ENCODE measurements at regions not wholly inside any gene's neighbourhood (a gene's known extent, or its start where the extent isn't known, plus 50 kb on each side); places are given as distances from the start of the nearest gene placed in this dataset.

DNA sequence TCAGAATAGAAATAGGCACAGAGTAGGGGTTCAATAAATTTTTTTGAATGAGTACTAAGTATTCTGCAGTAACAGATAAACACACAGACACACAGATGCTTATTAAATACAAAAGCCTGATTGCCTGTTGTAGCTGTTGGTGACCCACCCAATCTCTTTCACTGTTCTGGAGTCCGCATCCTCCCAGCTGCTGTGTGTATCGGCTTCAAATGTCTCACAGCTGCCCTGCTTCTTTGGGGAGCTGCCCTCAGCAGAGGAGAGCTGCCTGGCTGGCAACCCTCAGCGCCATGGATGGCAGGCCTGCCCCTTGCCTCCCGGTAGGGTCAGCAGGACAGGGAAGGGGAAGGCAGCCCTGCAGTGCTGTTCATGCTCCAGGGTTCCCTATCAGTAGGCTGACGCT is 50.5 kb upstream of the PRNP start:
- Histone ChIP-seq H3K27ac (no peak overlapping the region), H3K27me3 (ENCODE audit: insufficient read depth in 3 of 3, low read length in 2 of 3) (peaks cover 0 to 12% (median 0%) of the 10 kb centered on the region in 3 donors), H3K4me3 (no peak overlapping the region), H3K4me1 (no peaks in the 10 kb centered on the region), H3K9me3 (no peaks in the 10 kb centered on the region), H3K36me3 (ENCODE audit: insufficient read depth in 1 of 2, low read depth in 1 of 2) (no peaks in the 10 kb centered on the region)
- WGBS, 3 donors: 52 to 69% (median 60%) methylated on average over 5 of the region's 5 CpGs
- intact Hi-C loops (cut with DNase I): no loop called here
- no peak for ATAC-seq
- DNase-seq: no peak
- TF ChIP-seq CTCF (IDR thresholded peaks at IDR 0.05): no peak

DNA sequence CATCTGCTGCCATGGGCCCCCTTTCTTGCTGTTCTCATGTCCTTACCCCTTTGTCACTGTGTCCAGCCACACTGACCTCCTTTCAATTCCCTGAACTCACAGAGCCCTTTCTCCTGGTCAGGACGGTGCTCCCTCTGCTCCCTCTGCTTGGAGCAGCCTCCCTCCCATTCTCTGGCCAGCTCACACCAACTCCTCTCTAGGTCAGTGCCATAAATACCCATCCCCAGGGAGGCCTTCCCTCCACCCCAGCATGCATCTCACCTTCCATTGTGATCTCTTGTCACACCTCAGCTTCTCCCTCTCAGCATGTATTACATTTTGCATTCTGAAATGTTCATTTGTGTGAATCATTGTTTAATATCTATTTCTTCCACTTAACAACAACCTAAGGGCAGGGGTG is 50.9 kb upstream of the PRNP start:
- Histone ChIP-seq H3K27ac (no peak overlapping the region), H3K36me3 (ENCODE audit: insufficient read depth in 1 of 2, low read depth in 1 of 2) (no peaks in the 10 kb centered on the region), H3K4me3 (no peak overlapping the region), H3K4me1 (no peaks in the 10 kb centered on the region), H3K27me3 (ENCODE audit: insufficient read depth in 3 of 3, low read length in 2 of 3) (peaks cover 0 to 12% (median 0%) of the 10 kb centered on the region in 3 donors), H3K9me3 (no peaks in the 10 kb centered on the region)
- no peak for TF ChIP-seq CTCF (IDR thresholded peaks at IDR 0.05)
- intact Hi-C loops (cut with DNase I): no loop called here
- DNase-seq: no peak
- WGBS, 3 donors: 19 to 62% (median 36%) methylated on average over 1 of the region's 1 CpG
- ATAC-seq: no peak

DNA sequence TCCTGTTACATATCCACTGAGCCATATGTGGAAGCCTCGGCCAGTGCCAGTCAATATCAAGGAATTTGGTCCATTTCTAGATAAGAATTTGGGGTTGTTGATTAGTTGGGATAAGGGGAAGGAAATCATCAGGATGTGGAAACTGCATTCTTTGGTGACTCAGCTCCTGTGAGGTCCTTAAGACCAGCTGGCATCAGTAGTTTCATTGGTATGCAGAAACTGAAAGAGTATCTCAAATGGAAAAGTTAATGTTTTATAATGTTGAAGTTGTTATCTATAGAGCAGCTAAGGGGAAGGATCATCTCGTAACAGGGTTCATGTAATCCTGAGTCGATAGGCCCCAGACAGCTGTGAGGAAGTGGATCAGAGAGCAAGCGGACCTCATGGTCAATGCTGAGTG is 52.5 kb upstream of the PRNP start:
- Histone ChIP-seq H3K27me3 (ENCODE audit: insufficient read depth in 3 of 3, low read length in 2 of 3) (peaks cover 0 to 12% (median 0%) of the 10 kb centered on the region in 3 donors), H3K27ac (no peak overlapping the region), H3K4me3 (no peak overlapping the region), H3K4me1 (no peaks in the 10 kb centered on the region), H3K9me3 (no peaks in the 10 kb centered on the region), H3K36me3 (ENCODE audit: insufficient read depth in 1 of 2, low read depth in 1 of 2) (no peaks in the 10 kb centered on the region)
- intact Hi-C loops (cut with DNase I): no loop called here
- WGBS, 3 donors: 51 to 57% (median 55%) methylated on average over 4 of the region's 4 CpGs
- ATAC-seq: no peak
- DNase-seq: no peak
- no peak for TF ChIP-seq CTCF (IDR thresholded peaks at IDR 0.05)

DNA sequence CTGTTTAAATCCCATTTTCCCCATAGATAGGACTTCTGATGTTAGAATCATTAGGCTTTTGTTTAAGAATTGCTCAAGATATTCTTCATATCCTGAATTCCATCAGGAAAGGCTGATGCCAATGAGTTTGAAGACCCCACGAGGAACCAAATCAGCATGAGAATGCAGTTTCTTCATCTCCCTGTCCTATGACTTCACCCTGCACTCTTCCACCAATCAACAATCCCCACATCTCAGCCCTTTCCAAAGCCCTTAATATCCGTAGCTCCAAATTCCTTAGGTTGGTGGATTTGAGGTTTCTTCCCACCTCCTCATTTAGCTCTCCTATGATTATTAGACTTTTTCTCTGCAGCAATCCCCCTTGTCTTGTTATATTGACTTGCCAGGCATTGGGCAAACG is 52.9 kb upstream of the PRNP start:
- DNase-seq (no peak), ATAC-seq (no peak)
- 43 to 47% (median 45%) methylated on average over 3 of the region's 3 CpGs for WGBS, 3 donors
- Histone ChIP-seq H3K4me3 (no peak overlapping the region), H3K4me1 (no peaks in the 10 kb centered on the region), H3K9me3 (peaks cover 2% of the 10 kb centered on the region), H3K36me3 (ENCODE audit: insufficient read depth in 1 of 2, low read depth in 1 of 2) (no peaks in the 10 kb centered on the region), H3K27me3 (ENCODE audit: insufficient read depth in 3 of 3, low read length in 2 of 3) (peaks cover 0 to 12% (median 0%) of the 10 kb centered on the region in 3 donors), H3K27ac (no peak overlapping the region)
- TF ChIP-seq CTCF (IDR thresholded peaks at IDR 0.05): no peak
- intact Hi-C loops (cut with DNase I): no loop called here

DNA sequence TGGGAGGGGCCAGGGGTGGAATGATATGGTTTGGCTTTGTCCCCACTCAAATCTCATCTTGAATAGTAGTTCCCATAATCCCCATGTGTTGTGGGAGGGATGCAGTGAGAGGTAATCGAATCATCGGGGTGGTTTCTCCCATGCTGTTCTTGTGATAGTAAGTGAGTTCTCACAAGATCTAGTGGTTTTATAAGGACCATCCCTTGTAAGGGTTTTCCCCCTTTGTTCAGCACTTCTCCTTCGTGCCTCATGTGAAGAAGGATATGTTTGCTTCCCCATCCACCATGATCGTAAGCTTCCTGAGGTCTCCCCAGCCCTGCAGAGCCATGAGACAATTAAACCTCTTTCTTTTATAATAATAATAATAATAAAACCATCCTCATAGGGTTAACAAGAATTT is 53.4 kb upstream of the PRNP start:
- H3K27ac ChIP-seq: no peak overlapping the region
- H3K9me3 ChIP-seq: peaks cover 7% of the 10 kb centered on the region
- no peak overlapping the region for H3K4me3 ChIP-seq
- no peaks in the 10 kb centered on the region for H3K36me3 ChIP-seq (ENCODE audit: insufficient read depth in 1 of 2, low read depth in 1 of 2)
- no peak for TF ChIP-seq CTCF (IDR thresholded peaks at IDR 0.05)
- ATAC-seq: no peak
- intact Hi-C loops (cut with DNase I): no loop called here
- 88 to 89% (median 88%) methylated on average over 4 of the region's 4 CpGs for WGBS, 3 donors
- peaks cover 0 to 12% (median 0%) of the 10 kb centered on the region in 3 donors for H3K27me3 ChIP-seq (ENCODE audit: insufficient read depth in 3 of 3, low read length in 2 of 3)
- no peaks in the 10 kb centered on the region for H3K4me1 ChIP-seq
- no peak for DNase-seq
